ENCODE measurements at regions not wholly inside any gene's neighbourhood (a gene's known extent, or its start where the extent isn't known, plus 50 kb on each side); places are given as distances from the start of the nearest gene placed in this dataset.

DNA sequence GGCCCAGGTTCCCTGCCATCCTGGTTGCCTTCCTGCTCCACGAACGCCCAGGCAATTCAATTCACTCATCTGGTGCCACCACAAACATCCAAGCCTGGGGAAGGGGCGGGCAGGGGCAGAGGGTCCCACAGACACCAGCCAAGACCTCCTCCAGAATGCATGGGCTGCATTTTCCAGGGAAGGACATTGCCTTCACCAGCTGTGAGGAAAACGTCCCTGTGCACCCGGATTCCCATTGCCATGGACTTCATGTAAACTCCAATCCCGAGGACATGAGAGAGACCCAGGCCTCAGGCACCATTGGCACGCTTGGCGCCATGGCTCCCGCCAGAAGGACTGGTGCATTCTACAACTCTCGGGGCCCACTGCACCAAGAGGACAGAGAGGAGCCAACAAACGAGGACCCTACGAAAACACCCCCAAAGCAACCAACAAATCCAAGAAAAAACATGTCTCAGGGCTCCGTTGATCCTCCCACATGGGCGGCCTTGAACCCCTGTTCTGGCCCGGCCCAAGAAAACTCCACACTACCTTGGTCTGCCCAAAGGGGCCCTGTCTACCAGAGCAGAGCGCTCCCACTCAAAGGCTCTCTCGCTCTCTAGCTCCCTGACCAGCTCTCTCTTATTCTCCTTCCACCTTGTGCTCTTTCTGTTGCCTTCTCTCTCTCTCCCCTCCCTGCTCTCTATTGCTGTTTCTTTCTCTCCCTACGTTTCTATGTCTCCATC, 183.9 kb downstream of the ALG10 start:
- no peaks in the 10 kb centered on the region for H3K9me3 ChIP-seq
- H3K27ac ChIP-seq = no peak overlapping the region
- H3K4me1 ChIP-seq (ENCODE audit: control insufficient read depth in 1 of 2, insufficient read depth in 1 of 2, low read depth in 1 of 2, low read length in 1 of 2) = no peaks in the 10 kb centered on the region
- H3K4me3 ChIP-seq (ENCODE audit: low read depth in 1 of 2, low read length in 1 of 2) = no peak overlapping the region
- no peaks in the 10 kb centered on the region for H3K27me3 ChIP-seq
- H3K36me3 ChIP-seq = no peaks in the 10 kb centered on the region
- no peak for TF ChIP-seq CTCF (IDR thresholded peaks at IDR 0.05)

- TF ChIP-seq CTCF (IDR thresholded peaks at IDR 0.05) = no peak
Observed at GRCh38 chr12:34207858-34208257, 185.6 kb downstream of the ALG10 start.

DNA sequence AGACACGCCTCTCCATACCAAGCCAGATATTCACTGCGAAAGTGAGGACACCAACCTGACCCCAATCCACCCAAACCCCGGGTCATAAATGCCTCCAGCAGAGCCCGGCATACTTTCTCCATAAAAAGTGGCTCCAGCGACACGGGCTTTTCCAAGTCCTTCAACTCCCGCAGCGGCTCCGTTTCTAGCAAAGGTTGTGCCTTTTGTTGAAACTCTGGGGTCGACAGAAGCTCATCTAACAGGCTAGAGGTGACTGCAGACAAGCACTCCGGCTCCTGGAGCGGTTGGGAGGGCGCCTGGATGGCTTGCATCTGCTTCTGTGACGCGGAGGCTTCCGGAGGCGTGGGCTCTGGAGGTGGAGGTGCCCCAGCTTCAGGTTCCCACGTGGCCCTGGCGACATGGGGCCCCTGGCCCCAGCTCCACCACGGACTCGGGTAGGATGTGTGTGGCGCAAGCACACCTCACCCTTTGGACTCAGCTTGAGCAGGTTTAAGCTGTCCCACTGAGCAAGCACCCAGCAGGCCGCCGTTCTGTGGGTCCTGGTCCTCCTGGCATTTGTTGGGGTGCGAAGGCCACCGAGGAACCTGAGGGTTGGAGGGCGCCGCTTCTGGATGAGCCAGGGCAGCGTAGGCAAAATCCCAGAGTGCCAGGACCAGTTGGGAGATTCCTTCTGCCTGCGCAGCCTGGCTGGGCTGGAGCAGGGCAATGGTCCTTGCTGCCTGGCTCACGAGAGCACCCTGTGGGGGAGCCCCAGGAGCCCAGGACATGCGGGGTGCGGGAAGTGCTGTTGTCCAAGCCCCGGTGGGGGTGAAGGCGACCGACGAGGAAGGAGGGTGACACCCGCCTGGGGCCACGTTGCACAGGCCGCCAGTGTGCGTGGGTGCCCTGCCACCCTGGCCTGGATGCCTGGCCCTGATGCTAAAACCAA, 186.3 kb downstream of the ALG10 start:
- Histone ChIP-seq H3K36me3 (no peaks in the 10 kb centered on the region), H3K27me3 (no peaks in the 10 kb centered on the region), H3K9me3 (no peaks in the 10 kb centered on the region), H3K4me1 (ENCODE audit: control insufficient read depth in 1 of 2, insufficient read depth in 1 of 2, low read depth in 1 of 2, low read length in 1 of 2) (no peaks in the 10 kb centered on the region), H3K27ac (no peak overlapping the region), H3K4me3 (ENCODE audit: low read depth in 1 of 2, low read length in 1 of 2) (no peak overlapping the region)
- TF ChIP-seq CTCF (IDR thresholded peaks at IDR 0.05) = no peak

More at GRCh38 chr12:34207858-34208257, 185.6 kb downstream of the ALG10 start:
- no peak overlapping the region for H3K4me3 ChIP-seq (ENCODE audit: low read depth in 1 of 2, low read length in 1 of 2)
- H3K4me1 ChIP-seq (ENCODE audit: control insufficient read depth in 1 of 2, insufficient read depth in 1 of 2, low read depth in 1 of 2, low read length in 1 of 2) = no peaks in the 10 kb centered on the region
- H3K9me3 ChIP-seq = no peaks in the 10 kb centered on the region
- no peak overlapping the region for H3K27ac ChIP-seq
- H3K27me3 ChIP-seq = no peaks in the 10 kb centered on the region
- H3K36me3 ChIP-seq = no peaks in the 10 kb centered on the region

GRCh38 chr12:34209259-34209835, 187.1 kb downstream of the ALG10 start:
- Histone ChIP-seq H3K36me3 (no peaks in the 10 kb centered on the region), H3K9me3 (no peaks in the 10 kb centered on the region), H3K4me3 (ENCODE audit: low read depth in 1 of 2, low read length in 1 of 2) (no peak overlapping the region), H3K27ac (no peak overlapping the region), H3K27me3 (no peaks in the 10 kb centered on the region), H3K4me1 (ENCODE audit: control insufficient read depth in 1 of 2, insufficient read depth in 1 of 2, low read depth in 1 of 2, low read length in 1 of 2) (no peaks in the 10 kb centered on the region)
- TF ChIP-seq CTCF (IDR thresholded peaks at IDR 0.05) = no peak

- Histone ChIP-seq H3K27ac (no peak overlapping the region), H3K36me3 (no peaks in the 10 kb centered on the region), H3K4me3 (ENCODE audit: low read depth in 1 of 2, low read length in 1 of 2) (no peak overlapping the region), H3K27me3 (no peaks in the 10 kb centered on the region), H3K4me1 (ENCODE audit: control insufficient read depth in 1 of 2, insufficient read depth in 1 of 2, low read depth in 1 of 2, low read length in 1 of 2) (no peaks in the 10 kb centered on the region), H3K9me3 (no peaks in the 10 kb centered on the region)
- TF ChIP-seq CTCF (IDR thresholded peaks at IDR 0.05) = no peak
Observed at GRCh38 chr12:34210183-34210582, 187.9 kb downstream of the ALG10 start.
